ENCODE measurements at regions not wholly inside any gene's neighbourhood (a gene's known extent, or its start where the extent isn't known, plus 50 kb on each side); places are given as distances from the start of the nearest gene placed in this dataset.

DNA sequence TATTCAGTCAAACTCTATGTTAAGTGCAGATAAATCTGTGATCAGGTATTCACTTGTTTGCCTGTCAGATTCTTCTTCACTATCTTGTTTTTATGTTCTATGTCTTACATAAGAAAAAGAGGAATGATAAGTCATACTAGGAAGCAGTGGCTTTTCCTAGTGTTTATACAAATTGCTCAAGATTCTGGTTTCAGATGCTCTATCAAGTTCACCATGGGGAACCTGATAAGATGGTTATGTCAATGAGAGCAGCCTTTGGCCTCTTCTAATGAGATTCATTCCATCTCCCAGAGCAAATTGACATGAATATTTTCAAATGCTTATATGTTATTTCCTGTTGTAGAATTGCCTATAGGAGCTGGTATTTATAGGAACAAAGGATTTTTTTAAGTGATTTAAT is 218.8 kb upstream of the TMPRSS15 start:
- TF ChIP-seq EZH2 (IDR thresholded peaks at IDR 0.05; ENCODE audit: borderline replicate concordance, low read depth, low read length, severe bottlenecking): no peak
- TF ChIP-seq, protein P1, sequence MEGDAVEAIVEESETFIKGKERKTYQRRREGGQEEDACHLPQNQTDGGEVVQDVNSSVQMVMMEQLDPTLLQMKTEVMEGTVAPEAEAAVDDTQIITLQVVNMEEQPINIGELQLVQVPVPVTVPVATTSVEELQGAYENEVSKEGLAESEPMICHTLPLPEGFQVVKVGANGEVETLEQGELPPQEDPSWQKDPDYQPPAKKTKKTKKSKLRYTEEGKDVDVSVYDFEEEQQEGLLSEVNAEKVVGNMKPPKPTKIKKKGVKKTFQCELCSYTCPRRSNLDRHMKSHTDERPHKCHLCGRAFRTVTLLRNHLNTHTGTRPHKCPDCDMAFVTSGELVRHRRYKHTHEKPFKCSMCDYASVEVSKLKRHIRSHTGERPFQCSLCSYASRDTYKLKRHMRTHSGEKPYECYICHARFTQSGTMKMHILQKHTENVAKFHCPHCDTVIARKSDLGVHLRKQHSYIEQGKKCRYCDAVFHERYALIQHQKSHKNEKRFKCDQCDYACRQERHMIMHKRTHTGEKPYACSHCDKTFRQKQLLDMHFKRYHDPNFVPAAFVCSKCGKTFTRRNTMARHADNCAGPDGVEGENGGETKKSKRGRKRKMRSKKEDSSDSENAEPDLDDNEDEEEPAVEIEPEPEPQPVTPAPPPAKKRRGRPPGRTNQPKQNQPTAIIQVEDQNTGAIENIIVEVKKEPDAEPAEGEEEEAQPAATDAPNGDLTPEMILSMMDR (IDR thresholded peaks at IDR 0.05; ENCODE audit: borderline replicate concordance, extremely low read depth, low read length, poor library complexity, severe bottlenecking): no peak

Data from DND-41 (cell line).